IPS DF 6.9 (cell line): ENCODE measurements at regions not wholly inside any gene's neighbourhood (a gene's known extent, or its start where the extent isn't known, plus 50 kb on each side); places are given as distances from the start of the nearest gene placed in this dataset.
"Not testable (repeated sequence)": the region's sequence is repeated elsewhere in the genome, so short reads cannot be mapped to it uniquely, and the experiment has no call there.

Source experiments
- DNase-seq: peaks from one replicate; pipeline ENCODE4 v3.0.0-alpha.2; 2013; ENCODE audit warnings: low read depth, low spot score
- H3K27ac ChIP-seq: one replicate; pipeline ENCODE4 v1.5.1; 2013; ENCODE audit warnings: low read length, control low read depth
- H3K27me3 ChIP-seq: 2 replicates; pipeline ENCODE4 v1.6.1; 2013; ENCODE audit warnings: mild to moderate bottlenecking, low read length; ENCODE audit not compliant: control insufficient read depth, insufficient read depth
- H3K36me3 ChIP-seq: 2 replicates; pipeline ENCODE4 v1.6.1; 2013; ENCODE audit warnings: low read length; ENCODE audit not compliant: control insufficient read depth, insufficient read depth
- H3K4me1 ChIP-seq: 2 replicates; pipeline ENCODE4 v1.6.1; 2013; ENCODE audit warnings: low read length; ENCODE audit not compliant: control insufficient read depth, insufficient read depth
- H3K4me3 ChIP-seq: 2 replicates; pipeline ENCODE4 v1.5.1; 2013; ENCODE audit warnings: mild to moderate bottlenecking, low read length
- H3K9me3 ChIP-seq: 2 replicates; pipeline ENCODE4 v1.6.1; 2013; ENCODE audit warnings: low read length, inconsistent platforms; ENCODE audit not compliant: control insufficient read depth, insufficient read depth
- WGBS: extraction: QIAGEN DNeasy Blood & Tissue Kit; methylation state at CpG from one replicate; pipeline ENCODE4 v1.1.7; 2013; ENCODE audit warnings: mixed read lengths, missing lambda C conversion rate; ENCODE audit not compliant: insufficient read length, insufficient coverage; 5-methylcytosine and 5-hydroxymethylcytosine counted together

DNA sequence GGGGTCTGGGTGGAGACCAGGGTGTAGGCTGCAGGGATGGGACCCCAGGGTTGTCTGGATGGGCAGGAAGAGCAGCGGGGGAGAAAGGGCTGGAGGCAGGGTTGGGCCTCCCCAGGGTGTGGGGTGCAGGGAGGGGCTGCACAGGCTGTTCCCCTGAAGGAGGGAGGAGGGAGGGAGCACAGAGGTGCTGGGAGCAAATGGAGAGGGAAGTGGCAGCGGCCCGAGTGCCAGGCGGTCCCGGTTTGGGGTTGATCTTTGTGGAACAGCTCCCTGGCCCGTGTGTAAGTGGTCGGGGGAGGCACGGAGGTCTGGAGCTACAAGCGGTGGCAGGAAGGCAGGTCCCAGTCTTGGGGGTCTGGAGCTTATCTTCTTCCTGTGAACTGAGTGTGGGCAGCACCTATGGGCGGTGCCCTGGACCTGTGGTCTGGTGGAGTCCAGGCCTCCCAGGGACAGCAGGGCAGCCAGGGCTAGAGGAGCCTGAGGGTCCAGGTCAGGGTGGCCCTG lies 391.6 kb downstream of the TMEM121 start:
- Histone ChIP-seq H3K36me3 (no peaks in the 10 kb centered on the region), H3K9me3 (peaks cover 26% of the 10 kb centered on the region), H3K4me3 (no peak overlapping the region), H3K4me1 (no peaks in the 10 kb centered on the region), H3K27me3 (no peaks in the 10 kb centered on the region), H3K27ac (no peak overlapping the region)
- DNase-seq = no peak
- WGBS = no CpG with 5 or more reads among the region's 10 CpGs

DNA sequence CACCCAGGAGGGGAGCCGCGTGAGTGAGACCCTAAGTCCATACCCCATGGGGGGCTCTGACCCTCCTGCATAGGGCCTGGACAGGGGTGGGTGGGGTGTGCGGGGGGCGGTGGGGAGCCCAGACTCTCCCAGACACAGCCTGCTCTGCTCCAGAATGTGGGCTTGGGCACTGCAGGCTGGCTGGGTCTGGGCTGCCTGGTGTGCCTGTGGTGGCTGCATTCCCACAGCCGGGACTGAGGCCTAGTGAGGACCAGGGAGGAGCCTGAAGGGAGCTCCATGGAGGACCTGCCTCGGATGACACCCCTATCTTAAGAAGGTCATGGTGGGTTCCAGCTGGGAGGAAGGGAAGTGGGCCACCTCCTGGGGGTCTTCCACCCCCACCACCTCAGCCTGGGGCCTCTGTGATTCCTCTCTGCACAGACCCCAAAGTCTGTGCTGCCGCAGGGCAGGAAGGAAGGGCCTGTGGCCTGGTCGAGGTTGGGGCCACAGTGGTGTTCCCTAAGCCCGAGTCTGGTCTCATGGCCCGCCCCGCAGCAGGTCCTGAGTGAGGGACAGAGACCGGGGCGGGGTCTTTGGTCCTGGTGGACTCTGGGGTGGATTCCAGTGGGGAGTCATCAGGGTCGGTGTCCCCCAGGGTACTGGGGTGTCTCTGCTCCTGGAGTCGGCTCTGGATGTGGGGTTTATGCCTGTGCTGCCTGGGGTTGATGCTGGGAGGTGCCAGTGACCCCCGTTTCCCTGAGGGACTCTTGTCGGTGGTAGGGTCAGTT lies 392.3 kb downstream of the TMEM121 start:
- no peaks in the 10 kb centered on the region for H3K27me3 ChIP-seq
- no peaks in the 10 kb centered on the region for H3K36me3 ChIP-seq
- H3K27ac ChIP-seq = no peak overlapping the region
- no peak for DNase-seq
- H3K9me3 ChIP-seq = peaks cover 26% of the 10 kb centered on the region
- H3K4me3 ChIP-seq = no peak overlapping the region
- WGBS = no CpG with 5 or more reads among the region's 17 CpGs
- H3K4me1 ChIP-seq = no peaks in the 10 kb centered on the region

DNA sequence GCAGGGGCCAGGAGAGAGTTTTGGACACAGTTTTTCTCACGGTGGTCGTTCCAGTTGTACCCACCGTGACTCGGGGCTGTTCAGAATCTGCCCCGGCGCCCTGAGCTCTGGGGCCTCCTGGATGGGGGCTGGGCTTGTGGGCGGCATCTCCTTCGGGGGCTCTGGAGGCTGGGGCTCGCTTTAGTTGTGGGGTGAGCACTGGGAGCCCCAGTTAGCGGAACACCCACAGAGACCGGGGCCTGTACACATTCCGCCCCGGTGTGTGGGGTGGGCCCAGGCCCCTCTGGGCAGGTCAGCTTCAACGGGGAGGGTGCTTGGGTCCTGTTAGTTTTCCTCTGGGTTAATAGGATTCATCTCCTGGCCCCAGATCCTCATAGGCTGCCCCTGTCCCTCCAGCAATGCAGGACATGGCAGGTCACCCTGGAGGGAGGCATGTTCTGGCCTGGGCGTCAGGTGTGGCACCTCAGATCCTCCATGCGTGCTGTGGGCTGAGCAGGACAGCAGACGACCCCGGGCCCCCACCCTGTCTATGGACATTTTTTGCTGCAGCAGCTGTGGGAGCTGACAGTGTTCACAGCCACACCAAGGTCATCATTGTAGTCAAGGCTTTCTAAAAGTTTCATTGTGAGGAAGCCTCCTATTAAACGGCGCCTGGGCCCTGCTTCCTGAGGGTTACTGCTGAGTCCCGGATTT lies 393.2 kb downstream of the TMEM121 start:
- Histone ChIP-seq H3K4me1 (no peaks in the 10 kb centered on the region), H3K36me3 (no peaks in the 10 kb centered on the region), H3K27me3 (no peaks in the 10 kb centered on the region), H3K9me3 (peaks cover 23% of the 10 kb centered on the region), H3K4me3 (no peak overlapping the region), H3K27ac (no peak overlapping the region)
- no peak for DNase-seq
- WGBS = no CpG with 5 or more reads among the region's 21 CpGs

DNA sequence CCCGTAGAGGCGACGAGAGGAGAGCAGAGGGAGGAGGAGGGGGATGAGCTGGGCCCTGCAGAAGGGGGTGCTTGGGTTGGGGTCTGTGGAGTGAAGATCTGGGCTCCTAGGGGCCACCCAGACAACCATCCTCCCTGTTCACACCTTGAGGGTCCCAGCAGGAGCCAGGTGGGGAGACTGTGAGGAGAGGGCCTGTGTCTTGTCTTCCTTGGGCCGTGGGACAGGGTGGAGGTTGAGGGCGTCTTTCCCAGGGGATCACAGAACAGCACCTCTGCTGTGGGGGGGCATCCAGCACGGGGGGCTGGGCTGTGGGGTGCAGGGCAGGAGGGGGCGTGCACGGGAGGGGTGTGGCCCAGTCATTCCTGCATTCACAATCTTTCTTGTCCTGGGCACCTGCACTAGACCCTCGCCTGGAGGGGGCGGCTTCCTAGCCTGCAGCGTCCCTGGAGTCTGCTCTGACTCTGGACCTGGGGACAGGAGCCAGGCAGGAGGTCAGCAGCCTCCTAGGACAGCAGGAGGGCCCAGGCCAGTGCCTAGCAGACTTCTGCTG lies 393.8 kb downstream of the TMEM121 start:
- not testable (repeated sequence) for DNase-seq, H3K4me3 ChIP-seq, H3K36me3 ChIP-seq, H3K4me1 ChIP-seq, H3K27ac ChIP-seq, H3K27me3 ChIP-seq
- H3K9me3 ChIP-seq = peaks cover 23% of the 10 kb centered on the region
- WGBS = no CpG with 5 or more reads among the region's 11 CpGs

DNA sequence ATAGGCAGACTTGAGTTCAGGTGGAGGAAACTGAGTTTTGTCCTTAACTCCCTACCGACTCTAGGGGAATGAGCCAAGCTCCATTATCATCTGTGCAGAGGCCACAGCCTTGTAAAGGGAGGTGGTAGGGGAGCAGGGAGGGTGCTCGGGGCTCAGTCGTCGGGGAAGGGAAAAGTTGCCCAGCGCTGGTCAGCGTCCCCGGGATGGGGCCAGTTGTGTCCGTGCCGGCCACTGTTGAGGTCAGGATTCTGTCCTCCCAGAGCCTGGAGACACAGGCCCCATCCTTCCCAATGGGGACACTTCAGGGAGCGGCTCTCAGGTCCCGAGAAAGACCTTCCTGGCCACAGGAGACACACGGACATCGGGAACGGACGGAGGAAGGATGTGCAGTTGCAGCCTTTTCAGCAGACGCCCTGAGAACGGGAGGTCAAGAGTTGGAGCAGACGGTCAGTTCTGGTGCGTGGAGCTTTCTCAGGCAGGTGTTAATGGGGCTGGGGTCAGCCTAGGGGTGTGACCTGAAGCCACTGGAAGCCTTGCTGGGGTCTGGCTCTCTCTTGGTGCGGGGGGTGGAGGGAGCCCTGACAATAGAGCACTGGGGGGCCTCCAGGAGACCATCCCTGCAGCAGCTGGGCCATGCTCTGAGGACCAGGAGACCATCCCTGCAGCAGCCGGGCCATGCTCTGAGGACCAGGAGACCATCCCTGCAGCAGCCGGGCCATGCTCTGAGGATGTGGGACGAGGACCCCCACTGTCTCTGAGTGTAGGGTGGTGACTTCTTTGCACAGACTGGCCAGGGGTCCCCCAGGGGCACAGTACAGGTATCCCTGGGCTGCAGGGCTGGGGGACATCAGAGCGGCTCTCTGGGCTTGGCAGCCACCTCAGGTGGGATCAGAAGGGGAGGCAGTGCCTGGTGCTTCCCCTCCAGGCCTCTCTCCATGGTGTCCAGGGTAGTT lies 394.7 kb downstream of the TMEM121 start:
- H3K9me3 ChIP-seq = peaks cover 20% of the 10 kb centered on the region
- no CpG with 5 or more reads among the region's 24 CpGs for WGBS
- not testable (repeated sequence) for H3K4me3 ChIP-seq, H3K27me3 ChIP-seq, DNase-seq, H3K4me1 ChIP-seq, H3K27ac ChIP-seq, H3K36me3 ChIP-seq

DNA sequence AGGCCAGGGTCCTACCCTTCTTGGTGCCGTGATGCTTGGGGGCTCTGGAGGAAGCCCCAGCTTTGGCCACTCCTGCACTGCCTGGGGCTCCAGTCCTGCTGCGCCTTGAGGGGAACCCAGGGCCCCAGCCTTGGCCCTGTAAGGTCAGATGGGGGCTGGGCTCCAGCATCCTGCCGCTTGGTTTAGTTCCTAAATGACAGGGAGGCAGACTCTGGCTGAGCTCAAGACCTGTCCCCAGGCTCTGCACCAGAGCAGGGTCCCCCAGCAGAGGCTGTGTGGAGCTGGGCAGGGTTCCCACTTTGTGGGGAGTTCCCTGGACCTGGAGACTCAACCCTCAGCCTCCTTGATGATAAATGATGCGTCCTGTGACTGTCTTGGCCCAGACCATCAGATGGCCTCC lies 395.4 kb downstream of the TMEM121 start:
- H3K27ac ChIP-seq, H3K4me1 ChIP-seq, H3K4me3 ChIP-seq, H3K36me3 ChIP-seq, H3K27me3 ChIP-seq, DNase-seq: not testable (repeated sequence)
- WGBS = no CpG with 5 or more reads among the region's 4 CpGs
- peaks cover 23% of the 10 kb centered on the region for H3K9me3 ChIP-seq

DNA sequence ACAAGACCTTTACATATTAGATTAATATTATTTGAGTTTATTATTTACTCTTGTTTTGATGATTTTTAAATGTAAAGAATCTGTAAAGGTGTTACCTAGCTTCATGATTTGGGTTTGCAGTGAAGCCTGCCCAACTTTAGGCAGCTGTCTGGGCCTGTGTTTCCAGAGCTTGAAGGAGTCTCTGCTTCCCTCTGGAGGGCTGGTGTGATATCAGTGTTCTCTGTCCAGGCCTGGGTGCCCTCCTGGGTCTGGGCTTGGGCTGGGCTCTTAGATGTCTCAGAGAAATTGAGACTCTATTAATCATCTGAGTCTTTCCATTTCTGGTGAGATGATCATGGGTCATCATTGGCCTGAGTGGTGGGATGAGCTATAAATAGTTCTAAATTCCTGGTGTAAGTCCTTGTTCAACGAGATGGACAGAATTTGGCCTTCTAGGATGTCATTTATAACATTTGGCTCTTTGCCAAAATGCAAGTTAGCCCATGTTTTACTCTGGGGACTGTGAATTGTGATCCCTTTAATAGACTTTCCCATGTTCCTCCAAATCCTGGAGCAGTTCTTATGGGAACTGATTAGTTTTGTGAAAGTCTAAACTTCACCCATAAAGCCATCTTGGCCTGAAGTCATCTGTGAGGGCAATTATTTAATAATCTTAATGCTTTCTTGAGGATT lies 397.3 kb downstream of the TMEM121 start:
- H3K27ac ChIP-seq, DNase-seq, H3K27me3 ChIP-seq, H3K4me1 ChIP-seq, H3K36me3 ChIP-seq, H3K4me3 ChIP-seq: not testable (repeated sequence)
- H3K9me3 ChIP-seq = peaks cover 20% of the 10 kb centered on the region
- no CpG with 5 or more reads among the region's 1 CpG for WGBS

DNA sequence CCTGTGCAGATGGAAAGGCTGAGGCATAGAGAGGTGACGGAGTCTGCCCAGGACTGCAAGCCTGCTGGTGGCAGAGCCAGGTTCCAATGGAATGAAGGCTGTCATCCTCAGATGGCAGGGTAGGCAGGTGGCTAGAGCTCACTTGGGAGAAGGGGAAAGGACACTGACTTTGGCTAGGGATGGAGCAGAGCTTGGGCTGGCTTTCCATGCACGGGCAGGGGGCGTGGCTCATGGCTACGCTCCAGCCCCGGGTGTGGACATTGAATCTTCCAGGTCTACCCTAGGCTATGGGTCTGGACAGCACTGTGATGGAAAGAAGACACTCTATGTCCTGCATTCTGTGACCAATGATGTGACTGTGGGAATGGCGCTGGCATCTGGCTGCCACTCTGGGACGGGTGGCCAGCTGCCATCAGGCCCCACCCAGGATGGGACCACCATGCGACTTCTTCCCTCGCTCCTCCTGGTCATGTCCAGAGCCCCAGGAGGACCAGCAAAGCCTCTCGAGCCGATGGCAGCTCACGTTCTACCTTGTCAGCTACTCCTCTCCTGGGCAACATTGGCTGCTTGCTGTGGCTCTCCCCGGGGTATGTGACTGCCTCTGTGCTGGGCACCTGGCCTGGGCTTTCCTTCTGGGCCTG lies 398.7 kb downstream of the TMEM121 start:
- Histone ChIP-seq H3K4me1 (no peaks in the 10 kb centered on the region), H3K9me3 (peaks cover 22% of the 10 kb centered on the region), H3K27ac (no peak overlapping the region)

DNA sequence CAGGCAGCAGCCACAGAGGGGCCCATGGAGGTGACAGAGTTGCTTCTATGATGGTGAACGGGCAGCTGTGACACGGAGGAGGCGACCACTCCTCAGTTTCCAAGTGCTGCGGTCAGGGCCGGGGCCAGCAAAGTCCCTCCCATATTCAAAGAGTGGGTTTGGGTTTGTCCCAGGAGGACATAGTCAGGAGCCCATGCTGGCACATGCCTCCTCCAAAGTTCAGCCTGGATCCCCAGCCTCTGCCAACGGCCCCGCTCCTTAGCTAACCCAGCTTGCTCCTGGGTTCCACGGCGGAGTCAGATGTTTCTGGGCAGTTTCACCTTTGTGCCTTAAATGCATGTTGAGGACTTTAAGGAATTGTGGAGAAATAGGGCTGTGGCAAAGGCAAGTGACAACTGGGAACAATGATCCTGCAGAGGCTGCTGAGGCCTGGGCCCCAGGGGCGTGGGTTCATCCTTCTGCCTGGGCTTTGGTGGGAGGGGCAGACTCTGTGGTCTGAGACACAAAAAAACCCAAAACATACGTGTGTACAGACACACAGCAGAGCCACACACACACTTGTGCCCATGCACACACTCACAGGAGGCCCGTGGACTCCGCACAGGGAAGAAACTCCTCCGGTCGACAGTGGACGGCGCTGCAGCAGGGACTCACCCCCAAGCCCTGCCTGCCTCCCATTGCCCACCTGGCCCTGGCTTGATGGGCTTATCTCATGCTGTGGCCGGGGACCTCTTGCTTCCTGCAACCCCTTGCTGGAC lies 399.4 kb downstream of the TMEM121 start:
- Histone ChIP-seq H3K36me3 (no peaks in the 10 kb centered on the region), H3K27me3 (no peaks in the 10 kb centered on the region), H3K27ac (no peak overlapping the region), H3K4me1 (no peaks in the 10 kb centered on the region), H3K9me3 (peaks cover 25% of the 10 kb centered on the region), H3K4me3 (no peak overlapping the region)
- no CpG with 5 or more reads among the region's 18 CpGs for WGBS
- DNase-seq = no peak

More for the DNA sequence above, 398.7 kb downstream of the TMEM121 start:
- no CpG with 5 or more reads among the region's 13 CpGs for WGBS
- no peak for DNase-seq
- no peaks in the 10 kb centered on the region for H3K36me3 ChIP-seq
- H3K4me3 ChIP-seq = no peak overlapping the region
- no peaks in the 10 kb centered on the region for H3K27me3 ChIP-seq
